HG03521 (cell line): ENCODE measurements at regions not wholly inside any gene's neighbourhood (a gene's known extent, or its start where the extent isn't known, plus 50 kb on each side); places are given as distances from the start of the nearest gene placed in this dataset.

ENCODE experiments used
- ATAC-seq: cut with Tn5 transposase; IDR thresholded peaks from one replicate; pipeline ENCODE4 v1.9.1; 2021; ENCODE audit warnings: mild to moderate bottlenecking, moderate library complexity; ENCODE audit not compliant: unreplicated experiment

GRCh38 chr22:47602732-47603131, 840.3 kb downstream of the TBC1D22A start:
- ATAC-seq: no peak

DNA sequence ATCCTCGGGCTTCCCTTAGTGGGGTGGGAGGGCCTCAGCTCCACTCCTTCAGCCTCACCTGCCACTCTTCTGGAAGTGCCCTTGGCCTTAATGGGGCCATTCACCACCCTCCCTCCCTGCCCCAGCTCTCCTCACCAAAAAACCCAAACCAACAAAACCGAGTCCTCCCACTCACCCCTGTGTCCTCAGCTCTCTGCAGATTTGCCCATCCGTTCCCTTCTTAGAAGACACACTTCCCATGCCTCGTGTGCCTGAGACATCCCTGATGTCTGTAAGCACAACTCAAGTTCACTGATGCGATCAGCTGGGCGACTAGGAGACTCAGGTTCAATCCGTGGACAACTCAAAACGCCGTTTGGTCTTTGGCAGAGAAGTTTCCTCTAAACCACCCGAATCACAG, 839.2 kb downstream of the TBC1D22A start:
- ATAC-seq: no peak

GRCh38 chr22:47600791-47601625, 838.6 kb downstream of the TBC1D22A start:
- ATAC-seq: no peak

GRCh38 chr22:47600281-47600680, 837.8 kb downstream of the TBC1D22A start:
- no peak for ATAC-seq

DNA sequence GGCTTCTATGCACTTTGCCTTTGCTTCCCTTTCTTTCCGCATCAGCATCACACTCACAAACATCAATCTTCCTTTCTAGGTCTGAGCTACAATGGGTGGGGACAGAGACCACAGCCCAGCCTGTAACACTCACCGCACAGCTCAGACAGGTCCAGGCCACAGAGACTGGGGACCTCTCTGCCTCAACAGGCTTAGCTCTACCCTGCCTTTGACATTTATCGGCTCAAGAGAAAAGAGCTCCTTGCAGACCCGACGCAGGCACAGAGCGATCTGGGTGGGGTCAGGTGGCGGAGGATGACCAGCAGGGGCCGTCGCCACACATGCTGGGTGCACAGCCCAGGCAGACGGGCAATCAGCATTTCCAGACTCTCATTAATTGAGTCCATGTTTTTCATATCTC, 837.3 kb downstream of the TBC1D22A start:
- ATAC-seq: no peak

GRCh38 chr22:47598864-47599263, 836.4 kb downstream of the TBC1D22A start:
- ATAC-seq: no peak

GRCh38 chr22:47597041-47597440, 834.6 kb downstream of the TBC1D22A start:
- ATAC-seq: no peak

DNA sequence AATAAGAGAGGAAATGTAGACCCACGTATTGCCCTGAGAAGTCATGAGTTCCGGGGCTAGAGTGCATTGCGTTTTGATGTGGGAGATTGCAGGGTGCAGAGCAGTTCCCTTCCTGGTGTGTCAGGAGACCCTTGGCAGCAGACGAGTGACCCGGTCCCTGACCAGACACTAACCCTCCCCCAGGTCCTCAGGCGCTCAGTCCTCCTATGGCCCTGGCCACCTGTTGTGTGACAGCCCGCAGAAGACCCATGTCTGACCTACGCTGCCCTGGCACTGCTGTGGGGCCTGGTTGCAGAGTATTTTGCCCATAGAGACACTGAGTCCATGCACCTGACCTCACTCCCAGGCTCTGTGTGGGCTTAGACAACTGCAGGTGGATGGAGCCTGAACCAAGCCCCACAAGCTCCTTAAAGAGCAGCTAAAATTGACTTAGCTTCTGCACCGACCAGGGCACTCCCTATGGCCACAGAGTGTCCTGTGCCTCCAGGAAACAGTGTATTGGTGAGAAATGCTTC, 833.8 kb downstream of the TBC1D22A start:
- ATAC-seq: no peak

DNA sequence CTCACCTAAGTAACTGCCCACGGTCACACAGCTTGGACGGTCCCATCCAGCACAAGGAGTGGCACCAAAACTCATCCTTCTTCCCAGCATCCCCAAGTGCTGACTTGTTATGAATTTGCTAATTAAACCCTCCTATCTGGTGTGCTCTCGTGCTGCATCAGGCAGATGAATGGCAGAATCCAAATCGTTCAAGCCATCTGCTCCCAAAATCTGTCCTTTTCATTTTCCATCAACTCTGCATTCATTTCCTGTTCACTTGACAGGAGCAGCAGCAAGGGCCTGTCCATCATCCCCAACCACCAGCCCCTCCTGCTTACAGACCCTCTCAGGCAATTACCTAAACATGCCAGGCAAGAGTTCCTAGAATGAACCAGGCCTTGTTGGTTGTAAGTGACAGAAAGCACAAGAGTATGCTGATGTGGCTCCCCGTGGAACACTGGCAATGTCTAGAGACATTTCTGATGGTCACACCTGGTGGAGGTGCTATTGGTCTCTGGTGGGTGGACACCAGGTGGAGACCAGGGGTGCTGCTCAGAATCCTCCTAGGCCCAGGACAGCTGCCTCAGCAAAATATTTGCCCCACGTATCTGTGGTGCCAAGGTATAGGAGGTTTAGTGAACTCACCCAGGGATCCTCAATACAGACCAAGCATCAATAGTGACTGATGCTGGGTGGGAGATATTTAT, 832.5 kb downstream of the TBC1D22A start:
- no peak for ATAC-seq

DNA sequence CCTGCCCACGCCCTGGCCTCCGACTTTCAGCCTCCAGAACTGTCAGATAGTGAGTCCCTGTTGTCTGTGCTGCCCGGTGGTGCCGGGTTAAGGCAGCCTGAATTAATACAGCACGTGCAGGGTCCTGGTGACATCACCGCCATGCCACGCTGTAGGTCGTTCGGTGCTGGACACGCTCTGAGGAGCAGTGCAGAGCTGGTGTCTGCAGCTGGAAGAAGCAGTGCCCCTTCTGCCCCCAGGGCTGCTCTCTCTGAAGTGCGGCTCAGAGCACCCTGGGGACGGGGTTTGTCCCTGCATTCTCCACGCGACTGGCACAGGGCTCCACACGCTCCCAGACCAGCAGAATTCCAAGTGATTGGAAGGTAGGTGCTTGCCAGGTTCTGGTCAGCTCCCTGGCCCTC, 831.5 kb downstream of the TBC1D22A start:
- ATAC-seq: no peak

- ATAC-seq: no peak
These were observed 830.8 kb downstream of the TBC1D22A start for GRCh38 chr22:47593291-47593690.

DNA sequence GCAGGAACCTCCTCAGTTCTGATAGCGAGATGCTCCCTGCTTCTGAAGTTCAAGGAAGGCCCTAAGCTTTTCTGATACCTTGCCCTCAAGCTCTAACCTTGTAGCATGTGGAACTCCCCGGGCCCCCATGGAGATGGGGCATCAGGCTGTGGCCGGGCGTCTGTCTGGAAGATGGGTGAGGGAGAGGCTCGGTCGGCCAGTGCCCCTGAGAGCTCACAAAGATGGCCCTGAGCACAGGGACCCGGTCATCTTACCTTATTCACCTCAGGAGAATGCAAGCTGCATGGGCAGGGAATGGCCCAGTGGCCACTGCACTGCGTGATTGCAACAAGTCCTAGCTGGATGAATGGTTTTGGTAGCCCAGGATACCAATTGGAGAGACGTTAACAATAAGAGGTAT, 830.3 kb downstream of the TBC1D22A start:
- ATAC-seq: no peak

DNA sequence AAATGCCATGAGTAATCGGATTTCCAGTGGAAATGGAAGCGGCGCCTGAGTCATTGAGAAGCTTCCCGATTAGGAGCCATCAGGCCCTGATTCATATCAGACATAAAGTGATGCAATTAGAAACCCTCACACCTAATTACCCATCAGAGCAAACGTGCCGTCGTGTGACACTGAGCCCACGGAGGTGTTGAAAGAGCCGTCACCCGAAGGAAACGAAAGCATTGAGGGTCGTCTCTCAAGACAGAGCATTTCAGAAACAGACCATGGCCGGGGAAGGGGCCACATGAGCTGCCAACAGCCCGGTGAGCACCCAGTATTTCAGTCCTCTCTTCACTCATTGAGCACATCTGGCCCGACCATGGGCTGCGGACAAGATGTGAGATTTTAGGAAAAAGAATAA, 829.3 kb downstream of the TBC1D22A start:
- ATAC-seq: no peak

DNA sequence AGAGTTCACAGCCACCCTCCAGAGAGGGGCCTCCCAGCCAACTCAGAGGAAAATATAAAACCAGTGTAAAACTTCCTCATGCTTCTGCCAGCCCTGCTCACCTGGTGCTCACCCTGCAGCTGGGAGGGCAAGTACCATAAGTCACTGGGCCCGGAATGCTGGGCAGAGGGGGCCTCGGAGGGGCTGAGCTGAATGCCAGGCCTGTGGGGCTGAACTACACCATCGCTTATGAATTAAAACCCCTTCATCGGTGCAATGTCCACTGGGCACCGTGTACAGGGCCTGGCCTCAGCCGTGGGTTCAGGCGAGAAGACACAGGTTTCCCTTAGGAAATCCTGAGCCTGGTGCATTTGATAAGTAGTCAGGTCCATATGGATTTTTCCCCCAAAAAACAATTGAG, 828.6 kb downstream of the TBC1D22A start:
- ATAC-seq: no peak

GRCh38 chr22:47589271-47590250, 827.1 kb downstream of the TBC1D22A start:
- no peak for ATAC-seq

- ATAC-seq: no peak
These were observed 826.1 kb downstream of the TBC1D22A start for GRCh38 chr22:47588578-47588960.

DNA sequence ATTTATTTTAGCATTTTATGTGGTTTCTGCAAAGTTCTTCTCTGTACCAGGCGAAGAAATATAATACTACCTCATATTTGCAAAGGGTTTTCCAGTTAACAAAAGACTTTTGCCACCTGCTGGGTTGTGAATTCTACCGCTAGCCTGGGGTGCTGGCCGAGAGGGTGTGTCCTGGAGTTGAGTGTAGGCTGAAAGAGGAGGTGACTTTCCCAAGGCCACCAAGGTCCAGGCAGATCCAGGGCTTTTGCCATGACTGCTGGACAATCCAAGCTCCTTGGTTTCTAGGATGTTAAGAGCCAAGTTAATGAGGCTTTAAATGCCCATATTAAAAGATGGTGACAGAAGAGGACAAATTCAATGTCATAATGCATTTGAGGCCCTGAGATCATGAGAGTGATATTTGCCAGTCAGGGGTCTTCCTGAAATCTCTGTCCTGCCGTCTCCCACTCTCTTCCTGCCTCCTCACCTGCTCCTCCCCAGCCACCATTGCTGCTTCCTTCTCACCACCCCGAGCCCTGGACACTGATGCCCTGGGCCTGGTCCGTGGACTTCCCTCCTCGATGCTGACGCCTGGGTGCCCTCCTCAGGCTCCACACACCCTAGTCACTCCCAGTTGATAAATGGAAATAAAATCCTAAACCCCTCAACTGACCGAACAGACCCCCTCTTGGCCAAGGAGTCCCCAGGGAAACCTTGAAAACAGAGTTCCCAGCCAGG, 825.6 kb downstream of the TBC1D22A start:
- no peak for ATAC-seq

DNA sequence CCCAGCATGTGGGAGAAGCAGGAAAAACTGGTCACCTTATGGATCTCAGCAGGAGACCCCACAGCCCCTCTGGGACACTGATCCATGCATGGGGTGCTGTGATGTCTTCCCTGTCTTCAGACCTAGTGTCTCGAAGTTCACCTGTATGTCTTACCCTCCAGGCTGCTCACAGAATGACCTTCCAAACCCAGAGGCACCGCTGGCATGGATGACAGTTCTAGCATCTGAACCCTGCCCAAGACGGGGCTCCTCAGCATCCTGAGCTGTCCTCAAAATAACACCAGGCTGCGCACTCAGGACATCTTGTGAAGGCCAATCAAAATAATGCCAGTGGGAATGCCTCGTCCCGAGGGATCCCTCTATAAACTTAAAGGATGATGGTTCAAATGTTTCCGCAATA, 824.9 kb downstream of the TBC1D22A start:
- no peak for ATAC-seq

DNA sequence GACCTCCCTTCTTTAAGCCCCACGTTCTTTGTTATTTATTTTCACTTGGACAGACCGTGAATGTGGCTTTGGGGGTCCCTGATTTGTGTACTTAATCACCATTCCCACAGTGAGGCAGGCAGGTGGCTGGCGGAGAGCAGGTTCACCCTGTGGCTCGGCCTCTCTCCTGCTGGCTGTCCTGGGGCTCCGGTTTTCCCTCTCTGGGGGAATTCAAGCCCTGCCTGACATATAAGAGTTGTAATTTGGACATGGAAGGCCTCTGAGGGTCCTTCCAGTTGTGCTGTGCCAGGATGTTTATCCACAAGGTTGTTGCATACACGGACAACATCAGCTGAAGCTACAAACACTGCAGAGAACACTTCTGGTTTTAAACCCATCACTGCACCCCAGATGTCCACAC, 824.5 kb downstream of the TBC1D22A start:
- no peak for ATAC-seq

GRCh38 chr22:47586038-47586437, 823.6 kb downstream of the TBC1D22A start:
- no peak for ATAC-seq
